HG02798 (cell line): ENCODE measurements at regions not wholly inside any gene's neighbourhood (a gene's known extent, or its start where the extent isn't known, plus 50 kb on each side); places are given as distances from the start of the nearest gene placed in this dataset.
"Not testable (repeated sequence)": the region's sequence is repeated elsewhere in the genome, so short reads cannot be mapped to it uniquely, and the experiment has no call there.

Source experiments
- ATAC-seq: cut with Tn5 transposase; IDR thresholded peaks from one replicate; pipeline ENCODE4 v1.9.1; 2021; ENCODE audit warnings: mild to moderate bottlenecking; ENCODE audit not compliant: unreplicated experiment, poor library complexity

- ATAC-seq: no peak
These were observed 371.7 kb upstream of the MEX3C start for GRCh38 chr18:51569153-51569552.

- ATAC-seq: no peak
These were observed 372.1 kb upstream of the MEX3C start for GRCh38 chr18:51569561-51569960.

DNA sequence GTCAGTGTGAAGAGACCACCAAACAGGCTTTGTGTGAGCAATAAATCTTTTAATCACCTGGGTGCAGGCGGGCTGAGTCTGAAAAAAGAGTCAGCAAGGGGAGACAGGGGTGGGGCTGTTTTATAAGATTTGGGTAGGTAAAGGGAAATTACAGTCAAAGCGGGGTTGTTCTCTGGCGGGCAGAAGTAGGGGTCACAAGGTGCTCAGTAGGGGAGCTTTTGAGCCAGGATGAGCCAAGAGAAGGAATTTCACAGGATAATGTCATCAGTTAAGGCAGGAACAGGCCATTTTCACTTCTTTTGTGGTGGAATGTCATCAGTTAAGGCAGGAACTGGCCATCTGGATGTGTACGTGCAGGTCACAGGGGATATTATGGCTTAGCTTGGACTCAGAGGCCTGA, 372.6 kb upstream of the MEX3C start:
- ATAC-seq: not testable (repeated sequence)

GRCh38 chr18:51573886-51574285, 376.4 kb upstream of the MEX3C start:
- ATAC-seq: not testable (repeated sequence)

DNA sequence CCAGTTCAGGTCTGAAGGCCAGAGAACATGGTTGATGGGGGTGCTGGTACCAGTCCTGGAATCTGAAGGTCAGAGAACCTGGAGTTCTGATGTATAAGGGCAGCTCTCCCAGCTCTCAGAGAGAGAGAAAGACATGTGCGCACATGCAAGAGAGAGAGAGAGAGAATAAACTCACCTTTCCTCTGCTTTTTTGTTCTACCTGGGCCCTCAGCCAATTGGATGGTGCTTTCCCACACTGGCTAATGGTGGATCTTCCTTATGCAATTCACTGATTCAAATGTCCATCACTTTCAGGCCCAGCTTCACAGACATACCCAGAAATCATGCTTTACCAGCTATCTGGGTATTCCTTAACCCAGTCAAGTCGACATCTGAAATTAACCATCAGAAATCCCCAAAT, 377.7 kb upstream of the MEX3C start:
- ATAC-seq: no peak

DNA sequence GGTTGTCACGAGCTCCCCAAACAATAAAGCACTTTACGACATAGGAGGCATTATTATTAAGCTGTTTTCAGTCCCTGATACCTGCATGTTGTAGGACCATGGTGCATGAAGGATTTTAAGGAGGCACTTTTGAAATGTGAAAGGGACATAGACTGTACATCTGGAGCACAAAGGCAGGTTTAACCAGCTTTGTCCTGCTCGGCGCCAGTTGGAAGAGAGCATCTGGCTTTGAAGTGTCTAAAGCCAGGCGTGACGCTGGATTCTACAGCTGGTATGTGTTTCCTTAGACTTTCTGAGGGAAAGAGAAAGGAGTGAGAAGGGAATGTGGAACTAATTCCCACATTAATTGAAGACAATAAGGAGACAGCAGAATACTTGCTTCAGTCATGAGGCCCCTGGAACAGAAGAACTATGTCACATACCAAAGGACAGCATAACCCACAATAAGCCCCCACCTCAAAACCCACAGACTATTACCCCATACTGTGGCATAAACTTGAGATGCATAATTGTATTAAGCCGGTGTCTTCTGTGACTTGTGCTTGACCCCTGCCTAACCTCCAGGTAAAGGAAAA, 381.0 kb upstream of the MEX3C start:
- ATAC-seq: no peak

DNA sequence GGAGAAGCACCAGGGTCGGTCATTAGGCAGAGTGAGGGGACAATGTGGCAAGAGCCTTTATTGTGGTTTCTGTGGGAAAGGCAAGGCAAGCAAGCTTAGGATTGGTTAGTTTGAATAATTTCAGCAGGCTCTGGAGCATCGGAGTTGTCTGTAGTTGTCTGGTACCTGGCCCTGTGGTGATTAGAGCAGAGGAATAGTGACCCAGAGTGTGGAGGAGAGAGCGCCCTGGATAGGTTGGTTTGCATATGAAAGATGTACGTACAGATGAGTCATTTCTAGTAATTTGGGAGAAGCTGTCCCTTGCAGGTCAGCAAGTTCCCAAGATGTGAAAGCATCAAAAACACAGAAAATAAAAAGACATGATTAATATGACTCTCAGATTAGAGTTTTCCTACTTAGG, 383.1 kb upstream of the MEX3C start:
- ATAC-seq: no peak

GRCh38 chr18:51582551-51582950, 385.1 kb upstream of the MEX3C start:
- ATAC-seq: no peak

DNA sequence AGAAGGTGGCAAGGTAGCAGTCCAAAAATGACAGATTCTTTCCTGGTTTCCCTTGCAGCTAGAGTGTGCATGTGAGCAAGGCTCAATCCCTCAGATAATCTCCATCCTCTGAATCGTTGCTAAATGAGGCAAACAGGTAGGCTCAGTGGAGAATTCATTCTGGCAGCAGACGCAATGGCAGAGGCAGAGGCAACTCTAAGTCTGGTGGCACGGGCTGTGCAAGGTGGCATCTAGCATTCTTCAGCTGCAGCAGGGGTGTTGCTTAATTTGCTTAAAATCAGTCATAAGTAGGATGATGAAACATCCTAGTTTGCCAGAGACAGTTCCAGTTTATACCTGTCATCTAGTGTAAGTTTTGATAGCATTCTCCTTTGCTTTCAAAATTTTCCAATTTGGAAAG, 391.1 kb upstream of the MEX3C start:
- ATAC-seq: no peak

GRCh38 chr18:51593931-51594330, 396.4 kb upstream of the MEX3C start:
- no peak for ATAC-seq

- no peak for ATAC-seq
These were observed 405.6 kb upstream of the MEX3C start for GRCh38 chr18:51603111-51603510.

DNA sequence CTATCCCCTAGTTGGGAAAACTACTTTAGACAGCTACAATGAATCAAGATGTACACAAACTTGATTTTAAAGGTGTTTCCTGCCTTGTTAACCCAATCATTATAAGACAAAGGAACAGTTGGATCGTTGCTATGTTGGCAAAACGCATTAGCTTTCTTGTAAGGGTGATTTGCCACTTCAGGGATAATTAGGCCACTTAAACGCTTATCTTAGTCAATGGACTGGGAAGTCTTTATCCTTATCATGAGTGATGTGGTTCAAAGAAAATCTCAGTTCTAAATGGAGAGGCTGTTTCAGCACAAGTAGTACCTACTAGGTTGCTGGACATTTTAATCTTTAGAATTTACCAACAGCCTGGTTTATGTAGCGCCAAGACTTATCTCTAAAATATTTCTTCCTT, 406.1 kb upstream of the MEX3C start:
- ATAC-seq: no peak

DNA sequence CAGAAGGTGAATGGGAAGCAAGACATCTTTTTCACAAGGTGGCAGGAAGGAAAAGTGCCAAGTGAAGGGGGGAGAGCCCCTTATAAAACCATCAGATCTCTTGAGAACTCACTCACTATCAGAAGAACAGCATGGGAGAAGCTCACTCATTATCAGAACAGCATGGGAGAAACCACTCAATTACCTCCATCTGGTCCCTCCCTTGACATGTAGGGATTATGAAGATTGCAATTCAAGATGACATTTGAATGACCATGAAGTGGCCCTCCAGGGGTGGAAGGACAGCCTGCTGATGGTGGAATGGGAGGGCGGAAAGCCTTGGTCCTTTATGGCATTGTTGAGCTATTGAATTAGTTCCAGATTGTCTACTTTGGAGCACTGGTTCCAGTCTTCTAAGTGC, 413.0 kb upstream of the MEX3C start:
- ATAC-seq: no peak

DNA sequence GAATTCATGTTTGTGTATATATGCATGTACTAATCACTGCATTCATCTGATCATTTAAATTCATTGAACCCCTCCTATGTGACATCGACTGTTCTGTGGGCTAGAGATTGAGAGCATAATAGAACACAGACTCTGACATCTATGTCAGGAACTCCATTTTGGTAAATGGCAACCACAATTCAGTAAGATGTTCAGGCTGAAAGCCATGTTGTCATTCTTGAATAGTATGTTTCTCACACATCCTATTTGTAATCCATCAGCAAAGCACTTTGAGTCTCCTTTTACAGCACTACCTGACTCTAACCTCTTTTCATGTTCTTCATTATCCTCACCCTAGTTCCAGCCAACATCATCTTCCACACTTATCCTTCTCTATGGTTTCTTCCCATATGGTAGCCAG, 413.8 kb upstream of the MEX3C start:
- no peak for ATAC-seq

DNA sequence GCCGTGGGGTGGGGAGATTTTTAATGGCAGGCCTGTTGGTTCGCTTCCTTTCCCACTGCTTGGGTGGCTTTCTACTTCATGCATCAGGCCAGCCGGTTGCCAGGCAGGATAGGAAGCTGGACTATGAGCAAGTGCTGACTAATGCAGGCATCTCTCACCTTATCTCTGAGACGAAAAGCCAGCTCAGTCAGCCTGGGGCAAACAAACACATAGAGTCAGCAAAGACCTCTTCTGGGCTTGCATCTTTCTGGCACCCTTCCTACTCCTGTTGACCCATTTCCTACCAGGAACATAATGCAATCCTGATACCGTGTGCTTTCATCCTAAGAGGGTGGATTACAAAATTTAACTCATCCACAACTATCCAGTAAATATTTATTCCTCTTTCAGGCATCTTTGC, 416.6 kb upstream of the MEX3C start:
- ATAC-seq: no peak

DNA sequence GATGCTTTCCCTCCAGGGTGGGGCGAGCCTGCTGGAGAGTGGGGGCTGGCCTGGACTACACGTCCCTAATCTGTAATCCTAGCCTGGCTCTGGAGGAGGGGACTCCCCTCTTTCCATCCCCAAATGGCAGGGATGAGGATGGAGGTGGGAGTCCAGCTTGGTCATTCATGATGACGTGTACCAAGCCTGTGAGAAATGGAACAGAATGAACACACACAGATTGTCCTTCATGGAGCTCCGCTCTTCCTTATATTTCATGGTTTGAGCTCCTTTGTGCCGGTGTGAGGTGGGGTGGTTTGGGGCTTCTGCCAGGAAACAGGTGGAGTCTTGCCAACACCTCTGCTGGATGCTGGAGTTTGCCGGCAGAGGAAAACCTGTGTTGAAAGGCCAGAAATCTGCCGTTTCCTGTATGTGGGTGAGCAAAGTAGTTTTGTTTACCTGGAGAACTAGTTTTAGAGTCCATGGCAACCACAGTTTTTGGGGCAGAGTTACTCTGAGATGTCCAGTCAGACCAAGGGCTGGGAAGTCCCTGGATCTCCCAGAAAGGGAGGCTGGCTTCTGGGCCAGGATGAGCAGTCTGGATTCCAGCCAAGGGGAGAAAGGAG, 417.6 kb upstream of the MEX3C start:
- no peak for ATAC-seq

GRCh38 chr18:51617167-51617566, 419.7 kb upstream of the MEX3C start:
- no peak for ATAC-seq

- ATAC-seq: no peak
These were observed 420.2 kb upstream of the MEX3C start for GRCh38 chr18:51617572-51618260.

GRCh38 chr18:51619283-51619682, 421.8 kb upstream of the MEX3C start:
- ATAC-seq: no peak

- ATAC-seq: peak; percentile 58
These were observed 423.8 kb upstream of the MEX3C start for GRCh38 chr18:51621113-51621863.

DNA sequence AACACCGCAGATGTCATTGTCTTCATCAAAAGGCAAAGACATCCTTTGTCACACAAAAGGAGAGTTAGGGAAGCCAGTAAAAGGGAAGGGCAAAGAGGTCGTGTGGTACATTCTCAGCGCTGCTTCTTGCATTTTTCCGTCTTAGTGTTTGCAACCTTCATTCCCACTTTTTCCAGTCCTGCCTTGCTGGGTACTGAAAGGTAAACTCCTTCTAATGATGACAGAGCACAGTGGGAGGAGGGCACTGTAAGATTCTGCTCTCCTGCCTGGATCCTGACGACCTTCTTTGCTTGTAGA, 424.3 kb upstream of the MEX3C start:
- ATAC-seq: no peak

GRCh38 chr18:51622702-51623101, 425.2 kb upstream of the MEX3C start:
- ATAC-seq: no peak
